NCI-H2107 treated with DMSO at 0.1 percent for 48 hours (cell line): ENCODE measurements at regions not wholly inside any gene's neighbourhood (a gene's known extent, or its start where the extent isn't known, plus 50 kb on each side); places are given as distances from the start of the nearest gene placed in this dataset.

Source experiments
- DNase-seq: peaks from one replicate; lab custom pipeline; 2025; ENCODE audit not compliant: unreplicated experiment; lab: John Stamatoyannopoulos, UW

- DNase-seq: no peak
These were observed 1262.7 kb downstream of the BRD1 start for GRCh38 chr22:48564995-48565394.

GRCh38 chr22:48563966-48564330, 1263.7 kb downstream of the BRD1 start:
- no peak for DNase-seq

- DNase-seq: no peak
These were observed 1264.3 kb downstream of the BRD1 start for GRCh38 chr22:48563118-48563965.

GRCh38 chr22:48561676-48562075, 1266.0 kb downstream of the BRD1 start:
- no peak for DNase-seq

- no peak for DNase-seq
These were observed 1266.8 kb downstream of the BRD1 start for GRCh38 chr22:48560836-48561235.

GRCh38 chr22:48560389-48560751, 1267.3 kb downstream of the BRD1 start:
- no peak for DNase-seq

- DNase-seq: no peak
These were observed 1267.9 kb downstream of the BRD1 start for GRCh38 chr22:48559647-48560388.

GRCh38 chr22:48558606-48559402, 1268.9 kb downstream of the BRD1 start:
- no peak for DNase-seq

- no peak for DNase-seq
These were observed 1269.7 kb downstream of the BRD1 start for GRCh38 chr22:48558016-48558415.

- DNase-seq: no peak
These were observed 1270.2 kb downstream of the BRD1 start for GRCh38 chr22:48557473-48557872.

GRCh38 chr22:48556751-48557150, 1270.9 kb downstream of the BRD1 start:
- DNase-seq: no peak

- no peak for DNase-seq
These were observed 1271.5 kb downstream of the BRD1 start for GRCh38 chr22:48556222-48556621.

GRCh38 chr22:48555606-48556005, 1272.1 kb downstream of the BRD1 start:
- no peak for DNase-seq

- no peak for DNase-seq
These were observed 1272.6 kb downstream of the BRD1 start for GRCh38 chr22:48554893-48555572.

- no peak for DNase-seq
These were observed 1273.9 kb downstream of the BRD1 start for GRCh38 chr22:48553694-48554308.

GRCh38 chr22:48553119-48553518, 1274.6 kb downstream of the BRD1 start:
- no peak for DNase-seq

GRCh38 chr22:48551716-48552268, 1275.9 kb downstream of the BRD1 start:
- no peak for DNase-seq

- no peak for DNase-seq
These were observed 1276.6 kb downstream of the BRD1 start for GRCh38 chr22:48551061-48551460.

- no peak for DNase-seq
These were observed 1279.3 kb downstream of the BRD1 start for GRCh38 chr22:48548391-48548790.

GRCh38 chr22:48547971-48548370, 1279.7 kb downstream of the BRD1 start:
- DNase-seq: no peak
